ENCODE measurements at regions not wholly inside any gene's neighbourhood (a gene's known extent, or its start where the extent isn't known, plus 50 kb on each side); places are given as distances from the start of the nearest gene placed in this dataset.

DNA sequence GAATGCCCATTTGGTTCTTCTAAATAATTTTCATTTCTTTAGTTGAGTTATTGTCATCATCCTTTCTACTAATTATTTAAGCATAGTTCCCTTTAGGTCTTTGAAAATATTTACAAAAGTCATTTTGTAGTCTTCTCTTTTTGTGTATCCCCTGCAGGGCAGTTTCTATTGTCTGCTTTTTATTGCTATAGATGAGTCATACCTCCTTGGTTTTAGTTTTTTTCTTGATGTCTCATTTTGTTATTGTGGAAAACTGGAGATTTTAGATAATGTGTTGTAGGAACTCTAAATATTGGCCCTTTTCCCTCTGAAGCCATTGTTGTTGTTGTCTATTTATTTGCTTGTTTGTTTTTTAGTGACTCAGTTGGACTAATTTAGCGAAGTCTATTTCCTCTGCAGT is 387.9 kb downstream of the NUF2 start:
- no peak overlapping the region for H3K4me3 ChIP-seq
- intact Hi-C loops (cut with DNase I; ENCODE audit: low total_unique reads) = loop anchor here (5.0 to 10.0 kb wide), 2 partner anchors 818 to 1445 kb away; no protein-coding TSS in a partner anchor
- no peaks in the 10 kb centered on the region for H3K36me3 ChIP-seq
- H3K4me1 ChIP-seq = no peaks in the 10 kb centered on the region
- H3K27ac ChIP-seq = no peak overlapping the region
- no peaks in the 10 kb centered on the region for H3K27me3 ChIP-seq
- TF ChIP-seq POLR2AphosphoS5 (IDR thresholded peaks at IDR 0.05) (no peak), POLR2A (IDR thresholded peaks at IDR 0.05) (no peak)
- TF ChIP-seq, protein P1, sequence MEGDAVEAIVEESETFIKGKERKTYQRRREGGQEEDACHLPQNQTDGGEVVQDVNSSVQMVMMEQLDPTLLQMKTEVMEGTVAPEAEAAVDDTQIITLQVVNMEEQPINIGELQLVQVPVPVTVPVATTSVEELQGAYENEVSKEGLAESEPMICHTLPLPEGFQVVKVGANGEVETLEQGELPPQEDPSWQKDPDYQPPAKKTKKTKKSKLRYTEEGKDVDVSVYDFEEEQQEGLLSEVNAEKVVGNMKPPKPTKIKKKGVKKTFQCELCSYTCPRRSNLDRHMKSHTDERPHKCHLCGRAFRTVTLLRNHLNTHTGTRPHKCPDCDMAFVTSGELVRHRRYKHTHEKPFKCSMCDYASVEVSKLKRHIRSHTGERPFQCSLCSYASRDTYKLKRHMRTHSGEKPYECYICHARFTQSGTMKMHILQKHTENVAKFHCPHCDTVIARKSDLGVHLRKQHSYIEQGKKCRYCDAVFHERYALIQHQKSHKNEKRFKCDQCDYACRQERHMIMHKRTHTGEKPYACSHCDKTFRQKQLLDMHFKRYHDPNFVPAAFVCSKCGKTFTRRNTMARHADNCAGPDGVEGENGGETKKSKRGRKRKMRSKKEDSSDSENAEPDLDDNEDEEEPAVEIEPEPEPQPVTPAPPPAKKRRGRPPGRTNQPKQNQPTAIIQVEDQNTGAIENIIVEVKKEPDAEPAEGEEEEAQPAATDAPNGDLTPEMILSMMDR (IDR thresholded peaks at IDR 0.05) = no peak
- DNase-seq (ENCODE audit: low spot score in 2 of 2) = no peak
- H3K9me3 ChIP-seq = no peaks in the 10 kb centered on the region

DNA sequence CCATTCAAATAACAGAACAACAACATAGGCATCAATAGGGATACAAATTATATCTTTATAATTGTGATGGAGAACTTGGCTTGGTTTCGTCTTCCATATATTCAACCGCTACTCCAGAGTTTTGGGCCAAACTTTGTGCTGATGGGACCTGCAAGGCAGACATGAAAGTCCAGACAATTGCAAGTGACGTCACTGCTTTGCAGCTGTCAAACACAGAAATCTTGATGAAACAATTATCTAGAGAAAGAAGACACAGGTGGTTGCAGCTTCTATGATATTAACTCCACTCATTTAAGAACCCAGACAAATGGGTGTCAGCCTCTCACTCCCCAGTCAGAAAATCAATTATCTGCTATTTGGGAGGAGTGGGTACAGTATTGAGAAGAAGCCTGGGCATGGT is 390.6 kb downstream of the NUF2 start:
- DNase-seq (ENCODE audit: low spot score in 2 of 2) = no peak
- Histone ChIP-seq H3K4me3 (no peak overlapping the region), H3K4me1 (no peaks in the 10 kb centered on the region), H3K27ac (no peak overlapping the region), H3K36me3 (no peaks in the 10 kb centered on the region), H3K9me3 (no peaks in the 10 kb centered on the region), H3K27me3 (no peaks in the 10 kb centered on the region)
- intact Hi-C loops (cut with DNase I; ENCODE audit: low total_unique reads) = loop anchor here (10.0 kb wide), 1 partner anchor 1442 kb away; no protein-coding TSS in a partner anchor
- TF ChIP-seq POLR2AphosphoS5 (IDR thresholded peaks at IDR 0.05) = no peak
- TF ChIP-seq, protein P1 (IDR thresholded peaks at IDR 0.05) = no peak
- no peak for TF ChIP-seq POLR2A (IDR thresholded peaks at IDR 0.05)

DNA sequence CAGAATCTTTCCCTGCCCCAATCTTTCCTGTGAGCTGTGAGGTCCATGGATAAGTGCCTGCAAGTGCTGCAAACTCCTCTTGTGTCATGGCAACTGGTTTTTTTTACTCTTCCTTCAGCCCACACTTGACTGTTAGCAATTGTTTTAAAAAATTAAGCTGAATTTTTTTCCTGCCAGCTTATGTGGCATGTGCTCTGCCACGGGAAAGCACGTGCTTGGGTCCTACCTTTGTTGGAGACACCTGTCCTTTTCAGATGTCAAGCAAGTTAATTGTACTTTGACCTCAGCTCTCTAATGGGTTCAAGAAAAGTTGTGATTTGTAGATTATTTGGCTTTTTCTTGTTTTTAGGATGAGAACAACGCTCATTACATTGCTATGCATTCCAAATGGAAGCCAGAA is 398.5 kb downstream of the NUF2 start:
- peaks cover 0 to 19% of the 10 kb centered on the region in 2 donors for H3K9me3 ChIP-seq
- no peak overlapping the region for H3K27ac ChIP-seq
- no peaks in the 10 kb centered on the region for H3K36me3 ChIP-seq
- no peaks in the 10 kb centered on the region for H3K27me3 ChIP-seq
- intact Hi-C loops (cut with DNase I; ENCODE audit: low total_unique reads) = no loop called here
- H3K4me3 ChIP-seq = no peak overlapping the region
- TF ChIP-seq POLR2AphosphoS5 (IDR thresholded peaks at IDR 0.05) (no peak), POLR2A (IDR thresholded peaks at IDR 0.05) (no peak)
- TF ChIP-seq, protein P1 (IDR thresholded peaks at IDR 0.05) = no peak
- H3K4me1 ChIP-seq = no peaks in the 10 kb centered on the region
- DNase-seq (ENCODE audit: low spot score in 2 of 2) = no peak

DNA sequence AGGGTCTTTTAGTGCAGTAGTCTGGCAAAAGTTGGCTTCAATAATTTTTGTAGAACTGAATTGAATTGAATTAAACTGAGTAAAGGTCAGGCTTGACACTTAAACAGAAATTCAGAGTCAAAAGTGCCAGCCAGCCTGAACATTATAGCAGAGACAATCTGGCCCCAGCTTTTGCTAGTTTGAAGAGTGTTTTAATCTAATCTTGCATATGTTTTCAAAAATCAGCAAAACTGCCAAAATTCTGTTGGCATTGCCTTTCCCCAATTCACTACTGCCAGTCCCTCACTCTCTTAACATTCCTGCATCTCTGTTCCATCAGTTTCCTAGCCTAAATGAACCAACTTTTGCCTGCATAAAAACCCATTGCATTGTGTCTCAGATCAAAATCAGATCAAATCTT is 403.8 kb downstream of the NUF2 start:
- intact Hi-C loops (cut with DNase I; ENCODE audit: low total_unique reads) = no loop called here
- no peaks in the 10 kb centered on the region for H3K36me3 ChIP-seq
- no peaks in the 10 kb centered on the region for H3K9me3 ChIP-seq
- no peak overlapping the region for H3K27ac ChIP-seq
- TF ChIP-seq, protein P1 (IDR thresholded peaks at IDR 0.05) = no peak
- TF ChIP-seq POLR2AphosphoS5 (IDR thresholded peaks at IDR 0.05) (no peak), POLR2A (IDR thresholded peaks at IDR 0.05) (no peak)
- H3K27me3 ChIP-seq = no peaks in the 10 kb centered on the region
- no peaks in the 10 kb centered on the region for H3K4me1 ChIP-seq
- no peak overlapping the region for H3K4me3 ChIP-seq
- DNase-seq (ENCODE audit: low spot score in 2 of 2) = no peak

DNA sequence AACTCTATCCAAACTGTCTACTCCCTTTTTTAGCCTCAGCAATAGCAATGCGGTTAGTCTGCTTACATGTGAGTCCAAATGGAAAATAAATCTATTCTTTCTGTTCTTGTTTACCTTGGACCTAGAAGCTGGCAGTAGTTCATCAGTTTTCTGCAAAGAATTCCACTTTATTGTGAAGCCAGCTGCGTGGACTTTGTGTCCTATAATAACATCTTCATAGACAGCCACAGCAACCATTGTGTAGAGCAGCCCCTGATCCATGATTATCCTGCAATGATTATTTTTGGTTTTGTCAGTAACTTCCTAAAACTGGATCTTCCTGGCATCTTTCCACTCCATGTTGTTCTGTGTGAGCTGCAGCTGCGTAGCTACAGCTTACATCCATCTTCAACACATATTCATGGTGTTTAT is 408.7 kb downstream of the NUF2 start:
- Histone ChIP-seq H3K27ac (no peak overlapping the region), H3K4me1 (no peaks in the 10 kb centered on the region), H3K27me3 (no peaks in the 10 kb centered on the region), H3K36me3 (no peaks in the 10 kb centered on the region), H3K4me3 (no peak overlapping the region), H3K9me3 (no peaks in the 10 kb centered on the region)
- no peak for DNase-seq (ENCODE audit: low spot score in 2 of 2)
- intact Hi-C loops (cut with DNase I; ENCODE audit: low total_unique reads) = no loop called here
- TF ChIP-seq, protein P1 (IDR thresholded peaks at IDR 0.05) = no peak
- no peak for TF ChIP-seq POLR2A (IDR thresholded peaks at IDR 0.05)
- no peak for TF ChIP-seq POLR2AphosphoS5 (IDR thresholded peaks at IDR 0.05)
